Lower leg skin (tissue), 4 donors: ENCODE measurements at regions not wholly inside any gene's neighbourhood (a gene's known extent, or its start where the extent isn't known, plus 50 kb on each side); places are given as distances from the start of the nearest gene placed in this dataset.

Experiments used
- DNase-seq, 2 donors: peaks; one replicate each; pipeline ENCODE4 v3.0.0-alpha.2; 2019; ENCODE audit warnings: low spot score in 2 of 2
- H3K4me3 ChIP-seq: fragments of 200-600 bp; sonication (generic); 2 replicates; pipeline ENCODE4 v1.5.1; 2017; ENCODE audit warnings: mild to moderate bottlenecking, low read depth; ENCODE audit not compliant: poor library complexity, severe bottlenecking
- POLR2A ChIP-seq, 2 donors: fragments of 450-650 bp; IDR thresholded peaks; one replicate each; pipeline ENCODE4 v1.6.1; 2016 to 2017; ENCODE audit warnings: antibody characterized with exemption in 2 of 2, mild to moderate bottlenecking in 1 of 2, moderate library complexity in 1 of 2
- WGBS, 2 donors: methylation state at CpG; one replicate each; pipeline ENCODE4 v1.1.5; 2018; 5-methylcytosine and 5-hydroxymethylcytosine counted together
- intact Hi-C: fragments of 100-400 bp; cut with DNase I; formaldehyde crosslinking; loops from one replicate; pipeline ENCODE4 v1.15.0; 2023; ENCODE audit warnings: low total_unique reads
- TF ChIP-seq, protein P1 (sequence below), 3 donors: fragments of 450-650 bp; IDR thresholded peaks; one replicate each; pipeline ENCODE4 v1.5.1; 2016; ENCODE audit warnings: antibody characterized with exemption in 3 of 3, mild to moderate bottlenecking in 3 of 3, moderate library complexity in 2 of 3

DNA sequence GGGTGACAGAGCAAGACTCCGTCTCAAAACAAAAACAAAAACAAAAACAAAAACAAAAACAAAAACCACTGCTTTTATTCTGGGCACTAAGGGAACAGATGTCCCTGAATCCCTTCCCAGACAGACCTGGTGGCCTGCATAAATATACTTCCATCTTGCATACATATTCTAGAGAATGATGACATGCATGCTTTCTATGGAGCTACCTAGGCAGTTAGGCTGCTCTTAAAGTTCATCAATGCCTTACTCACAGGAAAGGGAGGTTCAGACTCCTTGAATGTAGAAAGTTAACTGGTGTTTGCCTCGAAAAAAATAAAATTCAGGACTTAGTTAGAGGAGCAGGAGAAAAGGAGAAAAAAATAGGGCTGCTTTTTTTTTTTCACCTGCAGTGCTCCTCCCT is 72.6 kb downstream of the C3orf38 start:
- no peak overlapping the region for H3K4me3 ChIP-seq
- intact Hi-C loops = no loop called here
- DNase-seq = no peak
- TF ChIP-seq POLR2A (IDR thresholded peaks at IDR 0.05) = no peak
- TF ChIP-seq, protein P1, sequence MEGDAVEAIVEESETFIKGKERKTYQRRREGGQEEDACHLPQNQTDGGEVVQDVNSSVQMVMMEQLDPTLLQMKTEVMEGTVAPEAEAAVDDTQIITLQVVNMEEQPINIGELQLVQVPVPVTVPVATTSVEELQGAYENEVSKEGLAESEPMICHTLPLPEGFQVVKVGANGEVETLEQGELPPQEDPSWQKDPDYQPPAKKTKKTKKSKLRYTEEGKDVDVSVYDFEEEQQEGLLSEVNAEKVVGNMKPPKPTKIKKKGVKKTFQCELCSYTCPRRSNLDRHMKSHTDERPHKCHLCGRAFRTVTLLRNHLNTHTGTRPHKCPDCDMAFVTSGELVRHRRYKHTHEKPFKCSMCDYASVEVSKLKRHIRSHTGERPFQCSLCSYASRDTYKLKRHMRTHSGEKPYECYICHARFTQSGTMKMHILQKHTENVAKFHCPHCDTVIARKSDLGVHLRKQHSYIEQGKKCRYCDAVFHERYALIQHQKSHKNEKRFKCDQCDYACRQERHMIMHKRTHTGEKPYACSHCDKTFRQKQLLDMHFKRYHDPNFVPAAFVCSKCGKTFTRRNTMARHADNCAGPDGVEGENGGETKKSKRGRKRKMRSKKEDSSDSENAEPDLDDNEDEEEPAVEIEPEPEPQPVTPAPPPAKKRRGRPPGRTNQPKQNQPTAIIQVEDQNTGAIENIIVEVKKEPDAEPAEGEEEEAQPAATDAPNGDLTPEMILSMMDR (IDR thresholded peaks at IDR 0.05) = no peak
- WGBS, 2 donors = 87 to 91% methylated on average over 2 of the region's 2 CpGs

DNA sequence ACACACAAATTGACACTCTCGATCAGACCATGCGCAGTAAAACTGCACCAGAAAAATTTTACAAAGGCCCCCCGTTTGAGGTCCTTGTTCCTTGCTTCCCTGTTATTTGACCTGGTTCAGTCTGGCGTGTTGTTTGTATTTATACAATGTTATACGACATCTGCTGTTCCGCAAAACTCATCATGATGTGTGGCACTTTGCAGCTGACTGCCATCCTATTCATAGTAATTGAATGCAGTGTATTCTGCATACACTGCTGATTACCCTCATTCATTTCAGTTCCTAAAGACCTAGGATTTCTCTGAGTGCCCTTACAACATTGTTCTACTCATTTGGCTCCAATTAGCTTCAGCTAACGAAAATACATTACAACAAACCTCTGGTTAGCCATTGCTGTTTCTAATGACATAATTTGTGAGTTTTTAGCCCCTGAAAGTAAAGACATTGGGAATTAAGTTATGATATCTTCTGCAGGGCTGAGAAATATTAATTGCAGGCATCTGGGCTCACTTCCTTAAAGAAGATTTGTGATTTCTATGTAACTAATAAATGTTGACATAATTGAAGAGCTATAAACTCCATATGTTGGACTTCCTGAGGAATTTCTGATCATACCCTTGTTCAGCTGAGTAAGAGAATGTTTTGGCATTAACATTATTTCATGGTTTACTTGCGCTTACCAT is 75.7 kb downstream of the C3orf38 start:
- DNase-seq = no peak
- TF ChIP-seq POLR2A (IDR thresholded peaks at IDR 0.05) = no peak
- TF ChIP-seq, protein P1 (IDR thresholded peaks at IDR 0.05) = no peak
- intact Hi-C loops = no loop called here
- no peak overlapping the region for H3K4me3 ChIP-seq
- 71 to 74% methylated on average over 8 of the region's 8 CpGs for WGBS, 2 donors

DNA sequence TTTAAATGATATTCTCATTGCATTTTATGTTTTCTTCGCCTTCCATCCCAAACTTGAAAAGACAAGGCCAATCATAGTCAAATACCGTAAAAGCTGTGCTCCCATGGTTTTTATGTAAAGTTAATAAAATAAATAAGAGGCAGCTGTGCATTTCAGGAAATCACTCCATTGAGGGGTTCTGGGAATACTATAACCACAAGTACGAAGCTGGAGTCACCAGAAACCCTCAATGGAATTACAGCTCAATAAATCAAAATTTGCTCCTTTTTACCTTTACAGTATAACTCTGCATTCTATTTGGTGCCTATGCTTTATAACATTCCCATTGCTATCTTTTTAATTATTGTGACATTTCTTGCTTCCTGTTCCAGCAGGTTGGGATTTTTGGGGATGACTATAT is 77.2 kb downstream of the C3orf38 start:
- no peak for DNase-seq
- H3K4me3 ChIP-seq = no peak overlapping the region
- WGBS, 2 donors = 58 to 81% methylated on average over 3 of the region's 3 CpGs
- TF ChIP-seq, protein P1 (IDR thresholded peaks at IDR 0.05) = no peak
- TF ChIP-seq POLR2A (IDR thresholded peaks at IDR 0.05) = no peak
- intact Hi-C loops = no loop called here

GRCh38 chr3:88230638-88231037 is 80.9 kb downstream of the C3orf38 start:
- TF ChIP-seq, protein P1 (IDR thresholded peaks at IDR 0.05) = no peak
- no peak for TF ChIP-seq POLR2A (IDR thresholded peaks at IDR 0.05)
- H3K4me3 ChIP-seq = no peak overlapping the region
- intact Hi-C loops = no loop called here
- no peak for DNase-seq
- WGBS, 2 donors = 91 to 96% methylated on average over 7 of the region's 7 CpGs

- WGBS, 2 donors = 87 to 88% methylated on average over 4 of the region's 4 CpGs
- intact Hi-C loops = no loop called here
- TF ChIP-seq, protein P1 (IDR thresholded peaks at IDR 0.05) = no peak
- TF ChIP-seq POLR2A (IDR thresholded peaks at IDR 0.05) = no peak
- DNase-seq = no peak
- no peak overlapping the region for H3K4me3 ChIP-seq
These were observed 81.4 kb downstream of the C3orf38 start for GRCh38 chr3:88231207-88231606.

- TF ChIP-seq, protein P1 (IDR thresholded peaks at IDR 0.05) = no peak
- no peak for TF ChIP-seq POLR2A (IDR thresholded peaks at IDR 0.05)
- intact Hi-C loops = no loop called here
- WGBS, 2 donors = 41 to 67% methylated on average over 1 of the region's 1 CpG
These were observed 81.9 kb downstream of the C3orf38 start for GRCh38 chr3:88231632-88232031.

More at GRCh38 chr3:88231632-88232031, 81.9 kb downstream of the C3orf38 start:
- no peak for DNase-seq
- H3K4me3 ChIP-seq = no peak overlapping the region
